ENCODE measurements at regions not wholly inside any gene's neighbourhood (a gene's known extent, or its start where the extent isn't known, plus 50 kb on each side); places are given as distances from the start of the nearest gene placed in this dataset.

DNA sequence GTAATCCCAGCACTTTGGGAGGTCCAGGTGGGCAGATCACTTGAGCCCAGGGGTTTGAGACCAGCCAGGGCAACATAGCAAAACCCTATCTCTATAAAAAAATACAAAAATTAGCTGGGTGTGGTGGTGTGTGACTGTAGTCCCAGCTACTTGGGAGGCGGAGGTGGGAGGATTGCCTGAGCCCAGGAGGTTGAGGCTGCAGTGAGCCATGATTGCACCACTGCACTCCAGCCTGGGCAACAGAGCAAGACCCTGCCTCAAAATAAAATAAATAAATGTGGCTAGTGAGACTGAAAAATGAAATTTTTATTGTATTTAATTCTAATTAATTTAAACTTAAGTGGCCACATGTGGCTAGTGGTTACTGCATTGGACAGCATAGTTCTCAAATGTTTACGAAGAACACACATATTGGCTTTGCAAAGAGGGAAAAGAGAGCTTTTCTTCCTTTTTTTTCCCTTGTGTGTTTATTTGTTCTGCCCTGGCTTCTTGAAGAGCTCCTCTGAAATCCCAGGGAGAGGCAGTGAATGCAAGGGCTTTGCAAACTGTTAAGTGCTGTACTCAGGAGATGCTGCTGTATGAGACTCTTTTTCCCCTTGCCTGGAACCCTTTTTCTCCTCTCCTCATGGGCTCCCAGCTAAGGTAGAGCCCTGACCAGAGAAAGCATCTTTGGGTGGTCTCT is 59.0 kb upstream of the RPL11 start:
- no peak for ATAC-seq
- POLR2A ChIA-PET (ENCODE audit: unreplicated experiment): no interaction called here

DNA sequence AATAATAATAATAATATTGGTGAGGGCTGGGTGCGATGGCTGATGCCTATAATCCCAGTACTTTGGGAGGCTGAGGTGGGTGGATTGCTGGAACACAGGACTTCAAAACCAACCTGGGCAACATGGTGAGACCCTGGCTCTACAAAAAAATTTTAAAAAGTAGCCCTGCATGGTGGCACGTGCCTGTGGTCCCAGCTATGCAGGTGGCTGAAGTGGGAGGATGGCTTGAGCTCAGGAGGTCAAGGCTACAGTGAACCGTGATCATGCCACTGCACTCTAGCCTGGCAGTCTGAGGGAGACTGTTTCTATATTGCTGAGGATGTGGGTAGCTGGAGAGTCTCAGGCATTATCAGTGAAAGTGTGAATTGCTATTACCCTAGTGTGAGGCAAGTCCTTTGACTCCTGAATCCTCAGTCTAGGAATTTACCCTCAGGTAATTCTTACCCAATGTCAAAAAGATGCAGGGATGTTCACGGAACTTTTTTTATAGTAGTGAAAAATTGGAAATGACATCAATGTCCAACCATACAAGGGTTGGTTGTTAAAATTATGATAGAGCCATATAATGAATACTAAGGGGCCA is 61.8 kb upstream of the RPL11 start:
- Histone ChIP-seq H3K79me2 (ENCODE audit: low read length) (no peaks in the 10 kb centered on the region), H3K4me2 (ENCODE audit: low read length) (no peak overlapping the region), H2AFZ (ENCODE audit: low read length) (no peak overlapping the region), H3F3A (ENCODE audit: low read length, unreplicated experiment) (no peaks in the 10 kb centered on the region), H3K9me2 (replicated peaks; ENCODE audit: low read length) (no peaks in the 10 kb centered on the region), H3K9me3 (ENCODE audit: low read length) (no peaks in the 10 kb centered on the region), H3K27me3 (ENCODE audit: low read length) (no peaks in the 10 kb centered on the region), H3K4me1 (ENCODE audit: insufficient read depth, low read length) (no peaks in the 10 kb centered on the region), H3K4me3 (ENCODE audit: low read length) (no peak overlapping the region), H3K36me3 (ENCODE audit: low read depth, low read length) (no peaks in the 10 kb centered on the region), H3K9ac (ENCODE audit: low read length) (no peak overlapping the region), H3K27ac (ENCODE audit: low read length) (no peak overlapping the region), H4K20me1 (ENCODE audit: low read length) (no peaks in the 10 kb centered on the region)
- TF ChIP-seq CTCF (conservative IDR thresholded peaks at IDR 0.05; ENCODE audit: low read depth, low read length) (no peak), EZH2phosphoT487 (IDR thresholded peaks at IDR 0.05; ENCODE audit: borderline replicate concordance, low read length) (no peak), EZH2 (IDR thresholded peaks at IDR 0.05; ENCODE audit: low read length, unreplicated experiment) (no peak)
- intact Hi-C loops (cut with micrococcal nuclease): no loop called here
- POLR2A ChIA-PET (ENCODE audit: unreplicated experiment): no interaction called here
- CTCF ChIA-PET: no interaction called here
- ATAC-seq (no peak), DNase-seq (no peak)
- BruUV-seq (replicated peaks): no TSS peak

More for the DNA sequence above, 59.0 kb upstream of the RPL11 start:
- Histone ChIP-seq H3K9me2 (replicated peaks; ENCODE audit: low read length) (no peaks in the 10 kb centered on the region), H3K4me3 (ENCODE audit: low read length) (no peak overlapping the region), H4K20me1 (ENCODE audit: low read length) (no peaks in the 10 kb centered on the region), H3K4me2 (ENCODE audit: low read length) (no peak overlapping the region), H3F3A (ENCODE audit: low read length, unreplicated experiment) (no peaks in the 10 kb centered on the region), H3K36me3 (ENCODE audit: low read depth, low read length) (no peaks in the 10 kb centered on the region), H3K9ac (ENCODE audit: low read length) (no peak overlapping the region), H2AFZ (ENCODE audit: low read length) (no peak overlapping the region), H3K79me2 (ENCODE audit: low read length) (no peaks in the 10 kb centered on the region), H3K4me1 (ENCODE audit: insufficient read depth, low read length) (0 out of 2 replicates have a peak, but pooled peaks cover 4% of the 10 kb centered on the region), H3K27ac (ENCODE audit: low read length) (no peak overlapping the region), H3K9me3 (ENCODE audit: low read length) (no peaks in the 10 kb centered on the region), H3K27me3 (ENCODE audit: low read length) (no peaks in the 10 kb centered on the region)
- intact Hi-C loops (cut with micrococcal nuclease): no loop called here
- CTCF ChIA-PET: no interaction called here
- no peak for TF ChIP-seq EZH2 (IDR thresholded peaks at IDR 0.05; ENCODE audit: low read length, unreplicated experiment)
- no peak for TF ChIP-seq CTCF (conservative IDR thresholded peaks at IDR 0.05; ENCODE audit: low read depth, low read length)
- TF ChIP-seq EZH2phosphoT487 (IDR thresholded peaks at IDR 0.05; ENCODE audit: borderline replicate concordance, low read length): no peak
- BruUV-seq (replicated peaks): no TSS peak
- no peak for DNase-seq

DNA sequence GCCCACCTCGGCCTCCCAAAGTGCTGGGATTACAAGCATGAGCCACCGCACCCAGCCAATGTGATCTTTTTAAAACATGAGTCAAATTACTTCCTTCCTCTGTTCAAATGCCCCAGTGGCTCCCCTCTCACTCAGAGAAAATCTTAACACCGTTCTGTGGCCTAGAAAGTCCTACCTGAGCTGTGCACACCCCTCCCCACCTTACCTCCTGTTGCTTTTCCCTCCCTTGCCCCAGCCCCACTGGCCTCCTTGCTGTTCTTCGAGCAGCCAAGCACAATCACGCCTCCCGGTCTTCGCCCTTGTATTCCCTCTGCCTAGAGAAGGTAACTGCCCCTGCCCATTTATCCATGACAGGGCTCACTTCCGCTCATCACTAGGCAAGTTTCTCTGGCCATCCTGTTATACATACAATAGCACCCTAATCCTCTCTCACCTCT is 62.6 kb upstream of the RPL11 start:
- BruUV-seq (replicated peaks): no TSS peak
- H3K4me3 ChIP-seq (ENCODE audit: low read length): no peak overlapping the region
- no peak for TF ChIP-seq EZH2 (IDR thresholded peaks at IDR 0.05; ENCODE audit: low read length, unreplicated experiment)
- CTCF ChIA-PET: no interaction called here
- POLR2A ChIA-PET (ENCODE audit: unreplicated experiment): no interaction called here
- H3K9me2 ChIP-seq (replicated peaks; ENCODE audit: low read length): no peaks in the 10 kb centered on the region
- H3F3A ChIP-seq (ENCODE audit: low read length, unreplicated experiment): no peaks in the 10 kb centered on the region
- intact Hi-C loops (cut with micrococcal nuclease): no loop called here
- no peak overlapping the region for H3K27ac ChIP-seq (ENCODE audit: low read length)
- H3K79me2 ChIP-seq (ENCODE audit: low read length): no peaks in the 10 kb centered on the region
- H3K4me2 ChIP-seq (ENCODE audit: low read length): no peak overlapping the region
- H3K4me1 ChIP-seq (ENCODE audit: insufficient read depth, low read length): no peaks in the 10 kb centered on the region
- no peak for DNase-seq
- H3K9me3 ChIP-seq (ENCODE audit: low read length): no peaks in the 10 kb centered on the region
- H3K9ac ChIP-seq (ENCODE audit: low read length): no peak overlapping the region
- H3K27me3 ChIP-seq (ENCODE audit: low read length): no peaks in the 10 kb centered on the region
- H4K20me1 ChIP-seq (ENCODE audit: low read length): no peaks in the 10 kb centered on the region
- ATAC-seq: no peak
- no peaks in the 10 kb centered on the region for H3K36me3 ChIP-seq (ENCODE audit: low read depth, low read length)
- H2AFZ ChIP-seq (ENCODE audit: low read length): no peak overlapping the region

All from PC-3 (cell line).